HCT116 (cell line): ENCODE measurements at regions not wholly inside any gene's neighbourhood (a gene's known extent, or its start where the extent isn't known, plus 50 kb on each side); places are given as distances from the start of the nearest gene placed in this dataset.

Experiments used
- ATAC-seq: fragments of 200-7000 bp; cut with Tn5 transposase; 2 replicates; pipeline ENCODE4 v1.9.1; 2020; ENCODE audit warnings: mild to moderate bottlenecking, moderate library complexity
- BruUV-seq: library from RNA; stranded (reverse); fragments of 400-500 nt; replicated peaks from 2 replicates; lab custom pipeline; 2021; lab: Mats Ljungman, UMichigan
- CTCF ChIA-PET: fragments of 300-600 bp; sonication (Branson Sonifier 250); formaldehyde crosslinking; loops from one replicate; lab custom pipeline; 2021; ENCODE audit warnings: antibody characterized with exemption; lab: Charles Lee
- POLR2A ChIA-PET: fragments of 300-600, 350-600 bp; sonication (Branson Sonifier 250); formaldehyde crosslinking; loops from one replicate; lab custom pipeline; 2021; ENCODE audit warnings: antibody characterized with exemption; lab: Charles Lee
- RAD21 ChIA-PET, 2 experiments: fragments of 300-600 bp; sonication (Branson Sonifier 250); formaldehyde crosslinking; loops; one replicate each; lab custom pipeline; 2023; ENCODE audit warnings: low total read pairs in 2 of 2; ENCODE audit not compliant: uncharacterized antibody in 2 of 2, unreplicated experiment in 2 of 2, low non-redundant PET in 1 of 2; lab: Charles Lee
- DNase-seq: peaks from one replicate; pipeline ENCODE4 v3.0.0-alpha.2; 2010; ENCODE audit warnings: low read depth, low spot score
- H2AFZ ChIP-seq: fragments of 200-600 bp; shearing (Covaris generic), sonication (generic); 2 replicates; pipeline ENCODE4 v1.6.1; 2017; ENCODE audit warnings: low read depth, mixed run types, mixed read lengths, antibody characterized with exemption, low read length; ENCODE audit not compliant: poor library complexity, severe bottlenecking
- H3K27ac ChIP-seq: 2 replicates; pipeline ENCODE4 v1.5.1; 2012; ENCODE audit warnings: low read depth, low read length
- H3K27me3 ChIP-seq: fragments of 200-600 bp; sonication (generic); 2 replicates; pipeline ENCODE4 v1.6.1; 2016; ENCODE audit warnings: mixed run types, low read length, mixed read lengths; ENCODE audit not compliant: insufficient read depth
- H3K36me3 ChIP-seq, 2 experiments: fragments of 200-500 bp in 1 of 2; fragments of 200-600 bp in 1 of 2; sonication (Bioruptor generic) in 1 of 2; sonication (generic) in 1 of 2; 2 replicates each; pipeline versions ENCODE4 v1.5.1 to v1.6.1; 2014 to 2016; ENCODE audit warnings: low read length in 2 of 2, inconsistent platforms in 1 of 2, mixed read lengths in 1 of 2, mixed run types in 1 of 2; ENCODE audit not compliant: insufficient read depth in 2 of 2, control insufficient read depth in 1 of 2
- H3K4me1 ChIP-seq, 2 experiments: fragments of 200-600 bp in 1 of 2; sonication (generic) in 1 of 2; 2 replicates each; pipeline versions ENCODE4 v1.5.1 to v1.6.1; 2012 to 2017; ENCODE audit warnings: low read length in 2 of 2, inconsistent platforms in 1 of 2, mild to moderate bottlenecking in 1 of 2, mixed read lengths in 1 of 2, mixed run types in 1 of 2, moderate library complexity in 1 of 2; ENCODE audit not compliant: insufficient read depth in 2 of 2, control insufficient read depth in 1 of 2
- H3K4me2 ChIP-seq: fragments of 200-600 bp; sonication (generic); 2 replicates; pipeline ENCODE4 v1.6.1; 2017; ENCODE audit warnings: mixed run types, low read length, mixed read lengths
- H3K4me3 ChIP-seq, 2 experiments: fragments of 200-600 bp in 1 of 2; sonication (generic) in 1 of 2; replicated peaks in 1 of 2; 2 replicates each; pipeline ENCODE4 v1.5.1; 2011 to 2016; ENCODE audit warnings: low read length in 2 of 2, control low read depth in 1 of 2, low read depth in 1 of 2, mild to moderate bottlenecking in 1 of 2, mixed read lengths in 1 of 2, mixed run types in 1 of 2
- H3K79me2 ChIP-seq: fragments of 200-600 bp; sonication (generic); 2 replicates; pipeline ENCODE4 v1.6.1; 2017; ENCODE audit warnings: mild to moderate bottlenecking, mixed run types, low read length, moderate library complexity, mixed read lengths; ENCODE audit not compliant: insufficient read depth
- H3K9ac ChIP-seq: fragments of 200-600 bp; sonication (generic); 2 replicates; pipeline ENCODE4 v1.6.1; 2016; ENCODE audit warnings: low read length, mixed read lengths
- H3K9me2 ChIP-seq: fragments of 200-600 bp; sonication (generic), shearing (Covaris generic); 2 replicates; pipeline ENCODE4 v1.6.1; 2017; ENCODE audit warnings: mixed run types, mild to moderate bottlenecking, moderate library complexity; ENCODE audit not compliant: insufficient read depth
- H3K9me3 ChIP-seq, 2 experiments: fragments of 200-500 bp in 1 of 2; fragments of 200-600 bp in 1 of 2; sonication (Bioruptor generic) in 1 of 2; sonication (generic) in 1 of 2; 2 replicates each; pipeline ENCODE4 v1.6.1; 2014 to 2017; ENCODE audit warnings: low read length in 2 of 2, mixed read lengths in 2 of 2, inconsistent platforms in 1 of 2, low read depth in 1 of 2, mild to moderate bottlenecking in 1 of 2, mixed run types in 1 of 2, moderate library complexity in 1 of 2; ENCODE audit not compliant: control insufficient read depth in 1 of 2, insufficient read depth in 1 of 2
- H4K20me1 ChIP-seq: fragments of 200-600 bp; sonication (generic), shearing (Covaris generic); 2 replicates; pipeline ENCODE4 v1.6.1; 2017; ENCODE audit warnings: mixed run types, mild to moderate bottlenecking, moderate library complexity; ENCODE audit not compliant: insufficient read depth
- CTCF ChIP-seq, 3 experiments: fragments of 200-600 bp in 1 of 3; sonication (generic) in 1 of 3; IDR thresholded peaks in 2 of 3; conservative IDR thresholded peaks in 1 of 3; 2 replicates each; pipeline ENCODE4 v1.5.1; 2012 to 2017; ENCODE audit warnings: low read depth in 2 of 3, low read length in 2 of 3, antibody characterized with exemption in 1 of 3, borderline replicate concordance in 1 of 3, control low read depth in 1 of 3, mild to moderate bottlenecking in 1 of 3, mixed read lengths in 1 of 3, mixed run types in 1 of 3, moderate library complexity in 1 of 3; ENCODE audit not compliant: insufficient read depth in 1 of 3
- EZH2 ChIP-seq: fragments of 200-600 bp; sonication (generic); IDR thresholded peaks from 2 replicates; pipeline ENCODE4 v1.6.1; 2017; ENCODE audit warnings: antibody characterized with exemption, mixed run types
- FOSL1 ChIP-seq: IDR thresholded peaks from 2 replicates; pipeline ENCODE4 v1.6.1; 2012; ENCODE audit warnings: low read depth
- YY1 ChIP-seq: IDR thresholded peaks from 2 replicates; pipeline ENCODE4 v1.6.1; 2011; ENCODE audit warnings: low read length, low read depth, moderate library complexity, mild to moderate bottlenecking; ENCODE audit not compliant: insufficient replicate concordance; ENCODE audit errors: extremely low read depth
- ZBTB33 ChIP-seq: IDR thresholded peaks from 2 replicates; pipeline ENCODE4 v1.6.1; 2011; ENCODE audit warnings: mild to moderate bottlenecking, low read length, moderate library complexity; ENCODE audit not compliant: insufficient replicate concordance; ENCODE audit errors: extremely low read depth
- intact Hi-C: fragments of 100-400 bp; cut with micrococcal nuclease; formaldehyde crosslinking; loops from 2 replicates; pipeline ENCODE4 v1.10.0; 2022

GRCh38 chrX:96578781-96579180, 105.9 kb upstream of the DIAPH2 start:
- no peaks in the 10 kb centered on the region for H3K27me3 ChIP-seq
- H3K4me1 ChIP-seq = no peaks in the 10 kb centered on the region
- H3K9me3 ChIP-seq = no peaks in the 10 kb centered on the region
- no peak overlapping the region for H3K27ac ChIP-seq
- H3K9me2 ChIP-seq = no peaks in the 10 kb centered on the region
- ATAC-seq (no peak), DNase-seq (no peak)
- TF ChIP-seq ZBTB33 (no peak), CTCF (IDR thresholded peaks at IDR 0.05 in 2 of 3, conservative IDR thresholded peaks at IDR 0.05 in 1 of 3; ENCODE audit: borderline replicate concordance in 1 of 3, insufficient read depth in 1 of 3, low read depth in 2 of 3, low read length in 2 of 3) (no peak)
- no peaks in the 10 kb centered on the region for H4K20me1 ChIP-seq
- ChIA-PET CTCF (no interaction called here), POLR2A (no interaction called here), RAD21 (no interaction called here)
- H3K36me3 ChIP-seq = no peaks in the 10 kb centered on the region
- H3K4me3 ChIP-seq = no peak overlapping the region
- no peak overlapping the region for H3K9ac ChIP-seq
- H3K79me2 ChIP-seq = no peaks in the 10 kb centered on the region
- no peak overlapping the region for H3K4me2 ChIP-seq
- BruUV-seq = no TSS peak
- intact Hi-C loops = no loop called here
- H2AFZ ChIP-seq = no peak overlapping the region

- Histone ChIP-seq H3K9ac (no peak overlapping the region), H3K36me3 (no peaks in the 10 kb centered on the region), H3K4me1 (no peaks in the 10 kb centered on the region), H3K4me3 (no peak overlapping the region), H3K27ac (no peak overlapping the region), H3K9me3 (no peaks in the 10 kb centered on the region), H3K79me2 (no peaks in the 10 kb centered on the region), H3K4me2 (no peak overlapping the region), H3K9me2 (no peaks in the 10 kb centered on the region), H3K27me3 (no peaks in the 10 kb centered on the region), H4K20me1 (no peaks in the 10 kb centered on the region), H2AFZ (no peak overlapping the region)
- POLR2A ChIA-PET = no interaction called here
- RAD21 ChIA-PET = no interaction called here
- DNase-seq = no peak
- intact Hi-C loops = no loop called here
- TF ChIP-seq CTCF (IDR thresholded peaks at IDR 0.05 in 2 of 3, conservative IDR thresholded peaks at IDR 0.05 in 1 of 3; ENCODE audit: borderline replicate concordance in 1 of 3, insufficient read depth in 1 of 3, low read depth in 2 of 3, low read length in 2 of 3) (no peak), YY1 (no peak), FOSL1 (no peak), EZH2 (no peak)
- CTCF ChIA-PET = no interaction called here
- ATAC-seq = no peak
- no TSS peak for BruUV-seq
Measured at GRCh38 chrX:96579252-96579651, 105.4 kb upstream of the DIAPH2 start.
